Uterus (tissue), 3 donors: ENCODE measurements at regions not wholly inside any gene's neighbourhood (a gene's known extent, or its start where the extent isn't known, plus 50 kb on each side); places are given as distances from the start of the nearest gene placed in this dataset.

Source experiments
- DNase-seq, 2 donors: peaks; one replicate each; pipeline ENCODE4 v3.0.0-alpha.2; 2019 to 2020
- H3K27ac ChIP-seq, 2 donors: fragments of 200-600 bp; sonication (generic); 1 replicate in 1 of 2; 2 replicates in 1 of 2; pipeline ENCODE4 v1.5.1; 2016 to 2018
- H3K27me3 ChIP-seq, 2 donors: fragments of 200-600 bp; sonication (generic); one replicate each; pipeline ENCODE4 v1.5.1; 2018 to 2019; ENCODE audit warnings: control low read depth in 1 of 2
- H3K36me3 ChIP-seq, 2 donors: fragments of 200-600 bp; sonication (generic); one replicate each; pipeline ENCODE4 v1.5.1; 2019; ENCODE audit warnings: control low read depth in 1 of 2
- H3K4me1 ChIP-seq, 2 donors: fragments of 200-600 bp; sonication (generic); one replicate each; pipeline ENCODE4 v1.5.1; 2018 to 2019; ENCODE audit warnings: control low read depth in 1 of 2
- H3K4me3 ChIP-seq, 2 donors: fragments of 200-600 bp; sonication (generic); 1 replicate in 1 of 2; 2 replicates in 1 of 2; pipeline ENCODE4 v1.5.1; 2018 to 2019; ENCODE audit warnings: mild to moderate bottlenecking in 1 of 2
- H3K9me3 ChIP-seq, 2 donors: fragments of 200-600 bp; sonication (generic); one replicate each; pipeline ENCODE4 v1.5.1; 2019; ENCODE audit warnings: control low read depth in 1 of 2
- CTCF ChIP-seq, 4 experiments: fragments of 200-600 bp in 2 of 4; fragments of 450-650 bp in 2 of 4; sonication (generic) in 2 of 4; IDR thresholded peaks; one replicate each; pipeline ENCODE4 v1.5.1; 2016 to 2019; ENCODE audit warnings: antibody characterized with exemption in 4 of 4, mild to moderate bottlenecking in 2 of 4, moderate library complexity in 1 of 4
- POLR2A ChIP-seq, 2 donors: fragments of 450-650 bp; IDR thresholded peaks; one replicate each; pipeline ENCODE4 v1.6.1; 2016; ENCODE audit warnings: antibody characterized with exemption in 2 of 2, mild to moderate bottlenecking in 1 of 2, moderate library complexity in 1 of 2
- intact Hi-C: fragments of 100-400 bp; cut with DNase I; formaldehyde crosslinking; loops from one replicate; pipeline ENCODE4 v1.15.1; 2023; ENCODE audit warnings: low total_unique reads
- donor health status: DM: yes; HTN: yes; CAD: no.

GRCh38 chr3:145639003-145639606 is 521.9 kb downstream of the PLOD2 start:
- H3K27ac ChIP-seq = no peak overlapping the region
- H3K4me1 ChIP-seq = no peaks in the 10 kb centered on the region
- H3K36me3 ChIP-seq = no peaks in the 10 kb centered on the region
- H3K27me3 ChIP-seq = no peaks in the 10 kb centered on the region
- intact Hi-C loops = no loop called here
- no peaks in the 10 kb centered on the region for H3K9me3 ChIP-seq
- no peak for DNase-seq
- TF ChIP-seq CTCF (IDR thresholded peaks at IDR 0.05) (no peak), POLR2A (IDR thresholded peaks at IDR 0.05) (no peak)
- H3K4me3 ChIP-seq = no peak overlapping the region

DNA sequence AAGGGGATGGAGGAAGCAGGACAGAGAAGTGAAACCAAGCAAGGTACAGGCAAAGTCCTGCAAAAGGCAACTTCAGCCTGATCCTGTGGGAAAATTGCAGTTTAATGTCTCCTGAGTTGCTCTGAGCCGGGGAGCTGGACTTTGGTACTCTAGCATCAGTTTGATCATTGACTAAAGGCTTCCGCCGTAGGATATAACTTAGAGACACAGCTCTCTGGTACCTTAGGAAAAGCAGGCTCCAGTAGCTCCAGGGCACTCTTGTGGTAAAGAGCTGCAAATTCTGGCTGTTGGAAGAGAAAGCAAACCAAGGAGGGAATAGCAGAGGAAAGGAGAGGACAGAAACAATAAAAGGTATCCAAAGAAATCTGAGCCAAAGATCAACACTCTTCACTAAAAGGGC is 521.1 kb downstream of the PLOD2 start:
- no peak for DNase-seq
- TF ChIP-seq CTCF (IDR thresholded peaks at IDR 0.05) (no peak), POLR2A (IDR thresholded peaks at IDR 0.05) (no peak)
- no peaks in the 10 kb centered on the region for H3K9me3 ChIP-seq

GRCh38 chr3:145648396-145648795 is 512.6 kb downstream of the PLOD2 start:
- intact Hi-C loops = no loop called here
- no peak overlapping the region for H3K4me3 ChIP-seq
- TF ChIP-seq CTCF (IDR thresholded peaks at IDR 0.05) (no peak), POLR2A (IDR thresholded peaks at IDR 0.05) (no peak)

More for the DNA sequence above, 521.1 kb downstream of the PLOD2 start:
- intact Hi-C loops = no loop called here
- no peak overlapping the region for H3K27ac ChIP-seq
- H3K4me3 ChIP-seq = no peak overlapping the region
- no peaks in the 10 kb centered on the region for H3K36me3 ChIP-seq
- H3K4me1 ChIP-seq = no peaks in the 10 kb centered on the region
- no peaks in the 10 kb centered on the region for H3K27me3 ChIP-seq

GRCh38 chr3:145649368-145649887 is 511.6 kb downstream of the PLOD2 start:
- Histone ChIP-seq H3K9me3 (no peaks in the 10 kb centered on the region), H3K4me1 (no peaks in the 10 kb centered on the region), H3K36me3 (no peaks in the 10 kb centered on the region), H3K27ac (no peak overlapping the region), H3K27me3 (no peaks in the 10 kb centered on the region), H3K4me3 (no peak overlapping the region)
- no peak for DNase-seq
- TF ChIP-seq POLR2A (IDR thresholded peaks at IDR 0.05) (no peak), CTCF (IDR thresholded peaks at IDR 0.05) (no peak)
- intact Hi-C loops = no loop called here

More at GRCh38 chr3:145648396-145648795, 512.6 kb downstream of the PLOD2 start:
- DNase-seq = no peak
- H3K4me1 ChIP-seq = no peaks in the 10 kb centered on the region
- H3K27ac ChIP-seq = no peak overlapping the region
- H3K9me3 ChIP-seq = no peaks in the 10 kb centered on the region
- no peaks in the 10 kb centered on the region for H3K36me3 ChIP-seq
- no peaks in the 10 kb centered on the region for H3K27me3 ChIP-seq

GRCh38 chr3:145650170-145650569 is 510.8 kb downstream of the PLOD2 start:
- no peak for DNase-seq
- intact Hi-C loops = no loop called here
- no peaks in the 10 kb centered on the region for H3K9me3 ChIP-seq
- no peak for TF ChIP-seq CTCF (IDR thresholded peaks at IDR 0.05)
- TF ChIP-seq POLR2A (IDR thresholded peaks at IDR 0.05) = no peak
- no peaks in the 10 kb centered on the region for H3K36me3 ChIP-seq
- no peak overlapping the region for H3K27ac ChIP-seq
- H3K27me3 ChIP-seq = no peaks in the 10 kb centered on the region
- H3K4me1 ChIP-seq = no peaks in the 10 kb centered on the region
- no peak overlapping the region for H3K4me3 ChIP-seq
